ENCODE measurements at regions not wholly inside any gene's neighbourhood (a gene's known extent, or its start where the extent isn't known, plus 50 kb on each side); places are given as distances from the start of the nearest gene placed in this dataset.

- TF ChIP-seq, protein P1, sequence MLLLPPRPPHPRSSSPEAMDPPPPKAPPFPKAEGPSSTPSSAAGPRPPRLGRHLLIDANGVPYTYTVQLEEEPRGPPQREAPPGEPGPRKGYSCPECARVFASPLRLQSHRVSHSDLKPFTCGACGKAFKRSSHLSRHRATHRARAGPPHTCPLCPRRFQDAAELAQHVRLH (tag by site-specific recombination; IDR thresholded peaks at IDR 0.05): no peak
- TF ChIP-seq, protein P2, sequence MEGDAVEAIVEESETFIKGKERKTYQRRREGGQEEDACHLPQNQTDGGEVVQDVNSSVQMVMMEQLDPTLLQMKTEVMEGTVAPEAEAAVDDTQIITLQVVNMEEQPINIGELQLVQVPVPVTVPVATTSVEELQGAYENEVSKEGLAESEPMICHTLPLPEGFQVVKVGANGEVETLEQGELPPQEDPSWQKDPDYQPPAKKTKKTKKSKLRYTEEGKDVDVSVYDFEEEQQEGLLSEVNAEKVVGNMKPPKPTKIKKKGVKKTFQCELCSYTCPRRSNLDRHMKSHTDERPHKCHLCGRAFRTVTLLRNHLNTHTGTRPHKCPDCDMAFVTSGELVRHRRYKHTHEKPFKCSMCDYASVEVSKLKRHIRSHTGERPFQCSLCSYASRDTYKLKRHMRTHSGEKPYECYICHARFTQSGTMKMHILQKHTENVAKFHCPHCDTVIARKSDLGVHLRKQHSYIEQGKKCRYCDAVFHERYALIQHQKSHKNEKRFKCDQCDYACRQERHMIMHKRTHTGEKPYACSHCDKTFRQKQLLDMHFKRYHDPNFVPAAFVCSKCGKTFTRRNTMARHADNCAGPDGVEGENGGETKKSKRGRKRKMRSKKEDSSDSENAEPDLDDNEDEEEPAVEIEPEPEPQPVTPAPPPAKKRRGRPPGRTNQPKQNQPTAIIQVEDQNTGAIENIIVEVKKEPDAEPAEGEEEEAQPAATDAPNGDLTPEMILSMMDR (tag by site-specific recombination; IDR thresholded peaks at IDR 0.05): no peak
- TF ChIP-seq ZBTB26 (tag by site-specific recombination; optimal IDR thresholded peaks at IDR 0.05) (no peak), ZBTB21 (tag by site-specific recombination; IDR thresholded peaks at IDR 0.05) (no peak), ZFP37 (tag by site-specific recombination; IDR thresholded peaks at IDR 0.05) (no peak), ZNF777 (tag by site-specific recombination; IDR thresholded peaks at IDR 0.05; ENCODE audit: borderline replicate concordance) (no peak), ZNF24 (tag by site-specific recombination; IDR thresholded peaks at IDR 0.05) (no peak), ZNF621 (tag by site-specific recombination; IDR thresholded peaks at IDR 0.05) (no peak), ZNF792 (tag by site-specific recombination; IDR thresholded peaks at IDR 0.05) (no peak), HOXD13 (CRISPR knock-in tag; IDR thresholded peaks at IDR 0.05; ENCODE audit: borderline replicate concordance) (no peak)
- TF ChIP-seq, protein P3, sequence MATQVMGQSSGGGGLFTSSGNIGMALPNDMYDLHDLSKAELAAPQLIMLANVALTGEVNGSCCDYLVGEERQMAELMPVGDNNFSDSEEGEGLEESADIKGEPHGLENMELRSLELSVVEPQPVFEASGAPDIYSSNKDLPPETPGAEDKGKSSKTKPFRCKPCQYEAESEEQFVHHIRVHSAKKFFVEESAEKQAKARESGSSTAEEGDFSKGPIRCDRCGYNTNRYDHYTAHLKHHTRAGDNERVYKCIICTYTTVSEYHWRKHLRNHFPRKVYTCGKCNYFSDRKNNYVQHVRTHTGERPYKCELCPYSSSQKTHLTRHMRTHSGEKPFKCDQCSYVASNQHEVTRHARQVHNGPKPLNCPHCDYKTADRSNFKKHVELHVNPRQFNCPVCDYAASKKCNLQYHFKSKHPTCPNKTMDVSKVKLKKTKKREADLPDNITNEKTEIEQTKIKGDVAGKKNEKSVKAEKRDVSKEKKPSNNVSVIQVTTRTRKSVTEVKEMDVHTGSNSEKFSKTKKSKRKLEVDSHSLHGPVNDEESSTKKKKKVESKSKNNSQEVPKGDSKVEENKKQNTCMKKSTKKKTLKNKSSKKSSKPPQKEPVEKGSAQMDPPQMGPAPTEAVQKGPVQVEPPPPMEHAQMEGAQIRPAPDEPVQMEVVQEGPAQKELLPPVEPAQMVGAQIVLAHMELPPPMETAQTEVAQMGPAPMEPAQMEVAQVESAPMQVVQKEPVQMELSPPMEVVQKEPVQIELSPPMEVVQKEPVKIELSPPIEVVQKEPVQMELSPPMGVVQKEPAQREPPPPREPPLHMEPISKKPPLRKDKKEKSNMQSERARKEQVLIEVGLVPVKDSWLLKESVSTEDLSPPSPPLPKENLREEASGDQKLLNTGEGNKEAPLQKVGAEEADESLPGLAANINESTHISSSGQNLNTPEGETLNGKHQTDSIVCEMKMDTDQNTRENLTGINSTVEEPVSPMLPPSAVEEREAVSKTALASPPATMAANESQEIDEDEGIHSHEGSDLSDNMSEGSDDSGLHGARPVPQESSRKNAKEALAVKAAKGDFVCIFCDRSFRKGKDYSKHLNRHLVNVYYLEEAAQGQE (tag by site-specific recombination; IDR thresholded peaks at IDR 0.05): no peak
Measured at GRCh38 chrX:20668550-20668949, 401.8 kb upstream of the RPS6KA3 start.
